Lower lobe of right lung (tissue), 2 donors: ENCODE measurements at regions not wholly inside any gene's neighbourhood (a gene's known extent, or its start where the extent isn't known, plus 50 kb on each side); places are given as distances from the start of the nearest gene placed in this dataset.
"Not testable (repeated sequence)": the region's sequence is repeated elsewhere in the genome, so short reads cannot be mapped to it uniquely, and the experiment has no call there.

Experiments used
- ATAC-seq, 2 donors: fragments of 200-7000 bp; cut with Tn5 transposase; one replicate each; pipeline ENCODE4 v1.9.1; 2020 to 2022; ENCODE audit warnings: mild to moderate bottlenecking in 2 of 2, moderate library complexity in 2 of 2
- DNase-seq: peaks from one replicate; pipeline ENCODE4 v3.0.0-alpha.2; 2020
- H3K27ac ChIP-seq: fragments of 200-600 bp; one replicate; pipeline ENCODE4 v1.8.0; 2022
- H3K27me3 ChIP-seq: fragments of 200-600 bp; one replicate; pipeline ENCODE4 v1.8.0; 2022; ENCODE audit warnings: low read depth
- H3K36me3 ChIP-seq: fragments of 200-600 bp; one replicate; pipeline ENCODE4 v1.8.0; 2022; ENCODE audit warnings: mild to moderate bottlenecking
- H3K4me1 ChIP-seq: fragments of 200-600 bp; one replicate; pipeline ENCODE4 v1.8.0; 2022
- H3K4me3 ChIP-seq: fragments of 200-600 bp; one replicate; pipeline ENCODE4 v1.8.0; 2022; ENCODE audit warnings: mild to moderate bottlenecking
- H3K9me3 ChIP-seq: fragments of 200-600 bp; one replicate; pipeline ENCODE4 v1.8.0; 2022
- intact Hi-C: fragments of 100-400 bp; cut with DNase I; formaldehyde crosslinking; loops from one replicate; pipeline ENCODE4 v1.11.0; 2022
- TF ChIP-seq, protein P1 (sequence below): fragments of 200-600 bp; IDR thresholded peaks from one replicate; pipeline ENCODE4 v1.8.0; 2022; ENCODE audit warnings: antibody characterized with exemption, mild to moderate bottlenecking
- donor health status: DM: no; HTN: yes; CAD: no; lungs with severe emphysema.

DNA sequence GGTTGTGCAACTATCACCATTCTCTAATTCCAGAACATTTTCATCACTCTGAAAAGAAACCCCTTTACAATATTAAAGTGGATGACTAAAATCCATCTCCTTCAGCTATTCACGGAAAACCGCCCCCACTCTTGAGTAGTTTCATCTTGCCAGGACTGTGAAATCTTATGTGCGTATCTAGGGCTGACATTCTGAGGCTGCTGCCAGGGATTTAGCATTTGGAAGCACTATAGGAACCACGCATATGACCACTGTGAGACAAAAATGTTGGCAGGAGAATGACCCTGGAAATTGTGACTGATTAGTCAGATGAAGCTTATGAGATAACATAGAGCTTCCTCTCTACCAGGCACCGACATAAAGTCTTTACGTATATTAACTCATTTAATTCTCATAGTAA lies 305.2 kb upstream of the PDE3A start:
- ATAC-seq = no peak
- no peak overlapping the region for H3K27ac ChIP-seq
- no peaks in the 10 kb centered on the region for H3K4me1 ChIP-seq
- intact Hi-C loops = no loop called here
- TF ChIP-seq, protein P1, sequence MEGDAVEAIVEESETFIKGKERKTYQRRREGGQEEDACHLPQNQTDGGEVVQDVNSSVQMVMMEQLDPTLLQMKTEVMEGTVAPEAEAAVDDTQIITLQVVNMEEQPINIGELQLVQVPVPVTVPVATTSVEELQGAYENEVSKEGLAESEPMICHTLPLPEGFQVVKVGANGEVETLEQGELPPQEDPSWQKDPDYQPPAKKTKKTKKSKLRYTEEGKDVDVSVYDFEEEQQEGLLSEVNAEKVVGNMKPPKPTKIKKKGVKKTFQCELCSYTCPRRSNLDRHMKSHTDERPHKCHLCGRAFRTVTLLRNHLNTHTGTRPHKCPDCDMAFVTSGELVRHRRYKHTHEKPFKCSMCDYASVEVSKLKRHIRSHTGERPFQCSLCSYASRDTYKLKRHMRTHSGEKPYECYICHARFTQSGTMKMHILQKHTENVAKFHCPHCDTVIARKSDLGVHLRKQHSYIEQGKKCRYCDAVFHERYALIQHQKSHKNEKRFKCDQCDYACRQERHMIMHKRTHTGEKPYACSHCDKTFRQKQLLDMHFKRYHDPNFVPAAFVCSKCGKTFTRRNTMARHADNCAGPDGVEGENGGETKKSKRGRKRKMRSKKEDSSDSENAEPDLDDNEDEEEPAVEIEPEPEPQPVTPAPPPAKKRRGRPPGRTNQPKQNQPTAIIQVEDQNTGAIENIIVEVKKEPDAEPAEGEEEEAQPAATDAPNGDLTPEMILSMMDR = no peak
- H3K4me3 ChIP-seq = no peak overlapping the region
- H3K36me3 ChIP-seq = no peaks in the 10 kb centered on the region
- no peaks in the 10 kb centered on the region for H3K9me3 ChIP-seq
- H3K27me3 ChIP-seq = no peaks in the 10 kb centered on the region
- DNase-seq = no peak

DNA sequence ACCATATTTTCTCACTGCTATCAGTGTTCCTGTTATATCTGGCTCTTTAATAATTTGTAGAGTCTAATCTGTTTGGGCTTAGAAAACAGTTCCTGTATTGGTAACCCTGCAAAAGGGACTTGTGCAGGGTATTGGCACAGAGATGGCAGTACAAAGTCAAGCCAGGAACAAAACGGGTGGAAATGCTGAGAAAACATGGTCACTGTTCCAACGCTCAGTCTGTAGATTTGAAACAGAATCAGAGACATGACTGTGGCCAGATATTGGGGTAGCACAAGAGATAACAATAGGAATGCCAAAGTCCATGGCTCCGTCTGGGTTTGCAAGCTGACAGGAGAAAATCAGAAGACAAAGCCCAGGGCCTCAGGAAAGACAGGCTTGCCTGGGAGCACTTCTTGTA lies 290.7 kb upstream of the PDE3A start:
- H3K4me1 ChIP-seq = no peaks in the 10 kb centered on the region
- no peaks in the 10 kb centered on the region for H3K27me3 ChIP-seq
- no peak overlapping the region for H3K4me3 ChIP-seq
- ATAC-seq = no peak
- no peaks in the 10 kb centered on the region for H3K9me3 ChIP-seq
- TF ChIP-seq, protein P1 = no peak
- no peak overlapping the region for H3K27ac ChIP-seq
- H3K36me3 ChIP-seq = no peaks in the 10 kb centered on the region
- intact Hi-C loops = no loop called here
- DNase-seq = no peak

DNA sequence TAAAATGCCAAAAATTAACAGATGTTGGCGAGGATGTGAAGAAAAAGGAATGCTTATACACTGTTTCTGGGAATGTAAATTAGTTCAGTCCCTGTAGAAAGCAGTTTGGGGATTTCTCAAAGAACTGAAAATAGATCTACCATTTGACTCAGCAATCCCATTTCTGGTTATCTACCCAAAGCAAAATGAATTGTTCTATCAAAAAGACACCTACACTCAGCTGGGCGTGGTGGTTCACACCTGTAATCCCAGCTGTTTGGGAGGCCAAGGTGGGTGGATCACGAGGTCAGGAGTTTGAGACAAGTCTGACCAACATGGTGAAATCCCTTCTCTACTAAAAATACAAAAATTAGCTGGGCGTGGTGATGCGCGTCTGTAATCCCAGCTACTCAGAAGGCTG lies 279.3 kb upstream of the PDE3A start:
- ATAC-seq (no peak), DNase-seq (no peak)
- TF ChIP-seq, protein P1 = no peak
- H3K9me3 ChIP-seq = no peaks in the 10 kb centered on the region
- intact Hi-C loops = no loop called here
- H3K4me1 ChIP-seq = no peaks in the 10 kb centered on the region
- no peak overlapping the region for H3K27ac ChIP-seq
- no peaks in the 10 kb centered on the region for H3K27me3 ChIP-seq
- H3K36me3 ChIP-seq = no peaks in the 10 kb centered on the region
- no peak overlapping the region for H3K4me3 ChIP-seq

DNA sequence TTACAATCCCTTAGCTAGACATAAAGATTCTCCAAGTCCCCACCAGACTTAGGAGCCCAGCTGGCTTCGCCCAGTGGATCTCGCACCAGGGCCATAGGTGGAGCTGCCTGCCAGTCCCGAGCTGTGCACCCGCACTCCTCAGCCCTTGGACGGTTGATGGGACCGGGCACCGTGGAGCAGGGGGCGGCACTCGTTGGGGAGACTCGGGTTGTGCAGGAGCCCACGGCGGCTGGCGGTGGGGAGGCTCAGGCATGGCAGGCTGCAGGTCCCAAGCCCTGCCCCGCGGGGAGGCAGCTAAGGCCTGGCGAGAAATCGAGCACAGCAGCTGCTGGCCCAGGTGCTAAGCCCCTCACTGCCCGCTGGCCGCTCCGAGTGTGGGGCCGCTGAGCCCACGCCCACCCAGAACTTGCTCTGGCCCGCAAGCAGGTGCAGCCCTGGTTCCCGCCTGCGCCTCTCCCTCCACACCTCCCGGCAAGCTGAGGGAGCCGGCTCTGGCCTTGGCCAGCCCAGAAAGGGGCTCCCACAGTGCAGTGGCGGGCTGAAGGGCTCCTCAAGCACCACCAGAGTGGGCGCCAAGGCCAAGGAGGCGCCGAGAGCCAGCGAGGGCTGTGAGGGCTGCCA lies 275.0 kb upstream of the PDE3A start:
- H3K4me1 ChIP-seq, ATAC-seq, intact Hi-C loops, H3K27me3 ChIP-seq, H3K27ac ChIP-seq, DNase-seq, H3K4me3 ChIP-seq, H3K9me3 ChIP-seq, H3K36me3 ChIP-seq: not testable (repeated sequence)

DNA sequence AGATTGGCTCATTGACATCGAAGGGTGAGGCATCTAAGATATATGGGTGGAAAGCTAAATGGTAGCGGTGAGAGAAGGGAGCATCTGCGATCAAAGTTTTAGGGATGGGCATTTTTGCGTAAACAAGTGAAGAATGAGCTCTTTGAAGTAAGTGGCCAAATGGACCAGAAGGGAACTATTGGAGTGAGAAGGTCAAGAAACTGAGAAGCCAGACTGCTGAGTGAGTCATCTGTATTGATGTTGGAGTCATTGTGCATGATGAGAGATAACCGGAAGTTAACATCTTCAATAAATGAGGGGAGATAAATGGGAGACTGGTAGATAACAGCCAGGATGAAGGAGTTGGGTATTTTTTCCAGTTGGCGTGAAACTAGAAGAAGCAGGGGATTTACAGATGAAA lies 271.9 kb upstream of the PDE3A start:
- ATAC-seq (no peak), DNase-seq (no peak)
- no peaks in the 10 kb centered on the region for H3K4me1 ChIP-seq
- no peak overlapping the region for H3K27ac ChIP-seq
- no peaks in the 10 kb centered on the region for H3K36me3 ChIP-seq
- no peaks in the 10 kb centered on the region for H3K27me3 ChIP-seq
- intact Hi-C loops = no loop called here
- no peaks in the 10 kb centered on the region for H3K9me3 ChIP-seq
- no peak overlapping the region for H3K4me3 ChIP-seq
- TF ChIP-seq, protein P1 = no peak

DNA sequence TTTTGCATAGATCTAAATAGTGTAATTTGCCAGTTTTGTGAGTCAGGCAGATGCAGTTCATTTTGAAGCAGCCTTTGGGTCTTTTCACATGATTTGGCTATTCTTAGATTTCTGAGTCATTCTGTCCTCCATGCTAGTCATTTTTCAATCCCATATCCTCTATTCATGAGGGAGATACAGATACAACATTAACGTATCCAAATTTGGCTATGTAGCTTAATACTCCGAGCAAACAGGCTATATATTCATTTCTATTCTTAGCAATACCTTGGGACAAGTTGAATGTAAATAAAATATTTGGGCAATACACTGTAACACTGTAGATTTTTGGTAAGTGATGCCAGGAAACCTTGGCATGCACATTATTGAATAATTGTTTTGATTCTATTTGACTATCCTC lies 270.7 kb upstream of the PDE3A start:
- ATAC-seq (no peak), DNase-seq (no peak)
- no peak overlapping the region for H3K4me3 ChIP-seq
- no peaks in the 10 kb centered on the region for H3K4me1 ChIP-seq
- TF ChIP-seq, protein P1 = no peak
- H3K27ac ChIP-seq = no peak overlapping the region
- H3K27me3 ChIP-seq = no peaks in the 10 kb centered on the region
- H3K36me3 ChIP-seq = no peaks in the 10 kb centered on the region
- H3K9me3 ChIP-seq = no peaks in the 10 kb centered on the region
- intact Hi-C loops = no loop called here
